Suprapubic skin (tissue), 4 donors: ENCODE measurements at regions not wholly inside any gene's neighbourhood (a gene's known extent, or its start where the extent isn't known, plus 50 kb on each side); places are given as distances from the start of the nearest gene placed in this dataset.

Experiments used
- DNase-seq, 2 donors: peaks; one replicate each; pipeline ENCODE4 v3.0.0-alpha.2; 2019; ENCODE audit warnings: low spot score in 2 of 2
- H3K27ac ChIP-seq: fragments of 200-600 bp; sonication (generic); one replicate; pipeline ENCODE4 v1.5.1; 2019
- H3K27me3 ChIP-seq: fragments of 200-600 bp; sonication (generic); one replicate; pipeline ENCODE4 v1.5.1; 2019
- H3K36me3 ChIP-seq: fragments of 200-600 bp; sonication (generic); one replicate; pipeline ENCODE4 v1.5.1; 2019
- H3K4me1 ChIP-seq: fragments of 200-600 bp; sonication (generic); one replicate; pipeline ENCODE4 v1.5.1; 2019
- H3K4me3 ChIP-seq: fragments of 200-600 bp; sonication (generic); one replicate; pipeline ENCODE4 v1.5.1; 2019; ENCODE audit warnings: mild to moderate bottlenecking
- H3K9me3 ChIP-seq: fragments of 200-600 bp; sonication (generic); one replicate; pipeline ENCODE4 v1.5.1; 2019
- CTCF ChIP-seq, 2 donors: fragments of 200-600 bp in 1 of 2; fragments of 450-650 bp in 1 of 2; sonication (generic) in 1 of 2; IDR thresholded peaks; one replicate each; pipeline ENCODE4 v1.5.1; 2016 to 2019; ENCODE audit warnings: antibody characterized with exemption in 2 of 2, mild to moderate bottlenecking in 1 of 2, moderate library complexity in 1 of 2
- EP300 ChIP-seq: sonication (generic); formaldehyde crosslinking; IDR thresholded peaks from one replicate; pipeline ENCODE4 v1.6.1; 2017; ENCODE audit warnings: antibody characterized with exemption
- POLR2A ChIP-seq, 2 donors: fragments of 450-650 bp; IDR thresholded peaks; one replicate each; pipeline ENCODE4 v1.6.1; 2017; ENCODE audit warnings: antibody characterized with exemption in 2 of 2, mild to moderate bottlenecking in 2 of 2, moderate library complexity in 2 of 2
- POLR2AphosphoS5 ChIP-seq, 3 donors: sonication (generic); formaldehyde crosslinking; IDR thresholded peaks; one replicate each; pipeline ENCODE4 v1.6.1; 2017; ENCODE audit warnings: antibody characterized with exemption in 3 of 3
- WGBS: methylation state at CpG from one replicate; pipeline ENCODE4 v1.1.5; 2018; 5-methylcytosine and 5-hydroxymethylcytosine counted together

GRCh38 chr1:79819140-79819539 lies 812.6 kb upstream of the ADGRL4 start:
- Histone ChIP-seq H3K9me3 (no peaks in the 10 kb centered on the region), H3K4me3 (no peak overlapping the region), H3K27me3 (no peaks in the 10 kb centered on the region), H3K36me3 (no peaks in the 10 kb centered on the region), H3K27ac (no peak overlapping the region), H3K4me1 (no peaks in the 10 kb centered on the region)
- TF ChIP-seq POLR2AphosphoS5 (IDR thresholded peaks at IDR 0.05), result no peak
- no peak for TF ChIP-seq EP300
- no peak for TF ChIP-seq CTCF (IDR thresholded peaks at IDR 0.05)
- no peak for TF ChIP-seq POLR2A (IDR thresholded peaks at IDR 0.05)
- no peak for DNase-seq
- WGBS, result 92% methylated on average over 3 of the region's 3 CpGs

- no peaks in the 10 kb centered on the region for H3K27me3 ChIP-seq
- H3K4me3 ChIP-seq, result no peak overlapping the region
- no peak for TF ChIP-seq POLR2AphosphoS5 (IDR thresholded peaks at IDR 0.05)
- TF ChIP-seq EP300, result no peak
- no peak for TF ChIP-seq POLR2A (IDR thresholded peaks at IDR 0.05)
- no peak for TF ChIP-seq CTCF (IDR thresholded peaks at IDR 0.05)
- no peak overlapping the region for H3K27ac ChIP-seq
- WGBS, result 88% methylated on average over 4 of the region's 4 CpGs
- no peaks in the 10 kb centered on the region for H3K4me1 ChIP-seq
- H3K9me3 ChIP-seq, result no peaks in the 10 kb centered on the region
- no peak for DNase-seq
- no peaks in the 10 kb centered on the region for H3K36me3 ChIP-seq
Observed at GRCh38 chr1:79817031-79817560, 810.6 kb upstream of the ADGRL4 start.

- no peaks in the 10 kb centered on the region for H3K36me3 ChIP-seq
- H3K4me3 ChIP-seq, result no peak overlapping the region
- no peak for DNase-seq
- no peaks in the 10 kb centered on the region for H3K27me3 ChIP-seq
- no peak overlapping the region for H3K27ac ChIP-seq
- 64% methylated on average over 3 of the region's 3 CpGs for WGBS
- H3K4me1 ChIP-seq, result no peaks in the 10 kb centered on the region
- TF ChIP-seq POLR2A (IDR thresholded peaks at IDR 0.05), result no peak
- H3K9me3 ChIP-seq, result no peaks in the 10 kb centered on the region
Observed at GRCh38 chr1:79815115-79815514, 808.6 kb upstream of the ADGRL4 start.

- H3K36me3 ChIP-seq, result no peaks in the 10 kb centered on the region
- no peaks in the 10 kb centered on the region for H3K9me3 ChIP-seq
- no peaks in the 10 kb centered on the region for H3K4me1 ChIP-seq
- no peak for TF ChIP-seq EP300
- no peak for TF ChIP-seq POLR2A (IDR thresholded peaks at IDR 0.05)
- no peak for TF ChIP-seq CTCF (IDR thresholded peaks at IDR 0.05)
- no peak for TF ChIP-seq POLR2AphosphoS5 (IDR thresholded peaks at IDR 0.05)
- WGBS, result 49% methylated on average over 3 of the region's 3 CpGs
- no peaks in the 10 kb centered on the region for H3K27me3 ChIP-seq
- no peak for DNase-seq
- no peak overlapping the region for H3K4me3 ChIP-seq
- H3K27ac ChIP-seq, result no peak overlapping the region
Observed at GRCh38 chr1:79811173-79811572, 804.6 kb upstream of the ADGRL4 start.

- no peaks in the 10 kb centered on the region for H3K36me3 ChIP-seq
Observed at GRCh38 chr1:79808816-79809475, 802.4 kb upstream of the ADGRL4 start.

More at GRCh38 chr1:79808816-79809475, 802.4 kb upstream of the ADGRL4 start:
- Histone ChIP-seq H3K4me3 (no peak overlapping the region), H3K9me3 (no peaks in the 10 kb centered on the region), H3K27me3 (no peaks in the 10 kb centered on the region), H3K27ac (no peak overlapping the region), H3K4me1 (no peaks in the 10 kb centered on the region)
- DNase-seq, result no peak
- 84% methylated on average over 3 of the region's 3 CpGs for WGBS
- TF ChIP-seq POLR2A (IDR thresholded peaks at IDR 0.05), result no peak
- TF ChIP-seq POLR2AphosphoS5 (IDR thresholded peaks at IDR 0.05), result no peak
- TF ChIP-seq EP300, result no peak
- TF ChIP-seq CTCF (IDR thresholded peaks at IDR 0.05), result no peak
